IPS-NIHi11 (cell line): ENCODE measurements at regions not wholly inside any gene's neighbourhood (a gene's known extent, or its start where the extent isn't known, plus 50 kb on each side); places are given as distances from the start of the nearest gene placed in this dataset.

Source experiments
- DNase-seq: peaks from one replicate; pipeline ENCODE4 v3.0.0; 2012; ENCODE audit warnings: mixed read lengths, low spot score

DNA sequence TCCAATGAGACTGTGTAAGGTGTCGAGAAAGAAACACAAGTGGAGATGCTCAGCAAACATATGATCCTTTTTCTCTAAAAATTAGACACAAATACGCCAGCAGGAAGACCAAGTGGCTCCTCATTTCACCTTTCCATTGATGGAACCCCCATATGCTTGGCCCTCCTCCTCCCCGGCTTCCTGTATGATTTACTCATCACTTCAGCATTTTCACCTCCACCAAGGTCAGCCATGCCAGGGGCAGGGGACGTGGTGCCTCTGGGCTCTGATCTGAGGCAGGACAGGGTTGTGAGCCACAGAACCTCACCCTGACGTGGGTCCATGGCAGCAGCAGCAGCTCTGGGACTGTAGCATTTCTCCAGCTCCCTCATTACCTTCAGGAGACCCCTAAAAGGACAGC lies 116.8 kb upstream of the PFKP start:
- DNase-seq = no peak

DNA sequence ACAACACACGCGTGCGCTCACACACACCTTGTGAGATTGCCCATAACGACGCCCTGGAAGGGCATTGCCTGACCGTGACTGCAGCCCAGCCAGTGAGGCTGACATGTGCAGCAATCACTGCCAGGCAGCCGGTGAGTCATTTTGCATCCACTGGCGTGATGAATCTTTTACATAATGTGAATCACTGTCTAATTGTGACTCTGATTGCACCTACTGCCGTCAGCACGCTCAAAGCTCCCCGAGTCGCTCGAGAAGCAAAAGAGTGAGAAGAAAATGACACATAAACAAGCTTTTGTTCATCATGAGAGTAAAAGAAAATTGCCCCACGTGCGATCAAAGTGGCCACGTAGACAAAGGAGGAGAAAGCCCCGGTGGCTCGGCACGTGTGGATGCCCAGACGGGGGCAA lies 117.4 kb upstream of the PFKP start:
- no peak for DNase-seq

DNA sequence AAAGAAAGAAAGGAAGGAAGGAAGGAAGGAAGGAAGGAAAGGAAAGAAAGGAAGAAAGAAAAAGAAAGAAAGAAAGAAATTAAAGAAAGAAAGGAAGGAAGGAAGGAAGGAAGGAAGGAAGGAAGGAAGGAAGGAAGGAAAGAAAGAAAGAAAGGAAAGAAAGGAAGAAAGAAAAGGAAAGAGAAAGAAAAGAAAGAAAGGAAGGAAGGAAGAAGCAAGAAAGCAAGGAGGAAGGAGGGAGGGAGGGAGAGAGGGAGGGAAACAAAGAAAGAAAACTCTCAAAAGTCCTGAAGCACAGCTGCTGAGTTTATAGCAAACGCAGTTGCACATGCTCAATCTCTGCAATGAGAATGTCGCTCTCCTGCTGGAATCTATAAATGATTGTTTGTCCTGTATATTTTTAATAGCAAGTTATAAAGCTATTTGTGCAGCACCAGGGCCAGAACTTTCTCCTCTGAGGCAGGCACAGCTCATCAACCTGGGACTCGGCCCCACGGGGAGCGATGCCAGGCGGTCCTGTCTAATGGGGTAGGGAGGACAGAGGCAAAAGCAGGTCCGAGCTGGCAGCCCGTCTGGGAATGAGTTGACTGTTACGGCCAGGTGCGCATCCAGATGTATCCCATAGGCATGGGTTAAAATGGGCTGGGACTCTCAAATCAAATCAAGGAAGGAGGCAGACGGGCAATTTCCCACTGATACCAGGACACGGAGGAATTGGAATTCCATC lies 118.0 kb upstream of the PFKP start:
- DNase-seq = no peak

DNA sequence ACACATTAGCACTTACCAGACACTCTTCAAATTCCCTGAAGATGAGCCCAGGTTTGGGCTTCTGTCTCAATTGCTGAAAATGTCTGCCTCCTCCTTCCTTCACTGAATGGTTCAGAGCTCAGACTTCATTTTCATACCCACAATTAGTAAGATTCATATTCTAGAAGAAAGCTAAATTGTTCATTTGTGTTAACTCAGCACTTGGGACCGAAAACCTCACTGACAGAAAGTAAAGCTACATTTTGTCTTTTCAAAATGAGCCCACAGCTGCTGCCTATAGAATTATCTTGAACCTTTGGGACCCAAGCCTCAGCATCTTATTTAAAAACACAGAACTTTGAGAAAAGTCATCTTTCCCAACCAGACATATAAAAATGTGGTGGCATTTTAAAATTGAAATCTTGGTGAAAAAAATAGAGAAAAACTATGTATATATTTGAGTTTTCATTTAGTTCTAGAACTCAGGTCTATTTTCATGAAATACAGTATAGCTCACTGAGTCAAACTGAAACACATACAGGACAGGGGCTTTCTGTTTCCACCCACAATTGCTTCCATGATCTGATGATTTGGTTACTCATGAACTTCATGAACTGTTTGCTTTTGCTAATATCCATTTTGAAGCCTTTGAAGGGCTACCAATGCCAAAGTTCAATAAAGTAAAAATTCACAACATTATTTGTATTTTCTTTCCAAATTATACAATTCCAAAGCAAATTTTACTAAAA lies 119.1 kb upstream of the PFKP start:
- no peak for DNase-seq

DNA sequence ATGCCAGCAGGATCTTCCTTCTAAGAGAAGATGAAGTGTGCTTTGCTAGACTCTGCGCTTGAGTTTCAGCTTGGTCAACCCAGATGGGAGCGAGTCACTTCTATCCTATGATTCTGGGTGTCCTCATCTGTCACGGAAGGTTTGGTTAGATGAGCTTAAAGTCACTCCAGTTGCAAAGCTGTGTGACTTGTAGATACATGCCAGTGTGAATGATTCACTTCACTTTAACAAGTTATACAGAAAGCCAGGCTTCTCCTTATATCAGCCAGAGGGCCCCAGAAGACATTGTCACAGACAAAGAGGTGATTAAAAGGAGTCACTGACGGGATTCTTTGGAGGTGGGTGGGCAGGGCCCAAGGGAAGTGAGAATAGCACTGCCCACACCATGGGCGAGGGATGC lies 122.6 kb upstream of the PFKP start:
- no peak for DNase-seq

DNA sequence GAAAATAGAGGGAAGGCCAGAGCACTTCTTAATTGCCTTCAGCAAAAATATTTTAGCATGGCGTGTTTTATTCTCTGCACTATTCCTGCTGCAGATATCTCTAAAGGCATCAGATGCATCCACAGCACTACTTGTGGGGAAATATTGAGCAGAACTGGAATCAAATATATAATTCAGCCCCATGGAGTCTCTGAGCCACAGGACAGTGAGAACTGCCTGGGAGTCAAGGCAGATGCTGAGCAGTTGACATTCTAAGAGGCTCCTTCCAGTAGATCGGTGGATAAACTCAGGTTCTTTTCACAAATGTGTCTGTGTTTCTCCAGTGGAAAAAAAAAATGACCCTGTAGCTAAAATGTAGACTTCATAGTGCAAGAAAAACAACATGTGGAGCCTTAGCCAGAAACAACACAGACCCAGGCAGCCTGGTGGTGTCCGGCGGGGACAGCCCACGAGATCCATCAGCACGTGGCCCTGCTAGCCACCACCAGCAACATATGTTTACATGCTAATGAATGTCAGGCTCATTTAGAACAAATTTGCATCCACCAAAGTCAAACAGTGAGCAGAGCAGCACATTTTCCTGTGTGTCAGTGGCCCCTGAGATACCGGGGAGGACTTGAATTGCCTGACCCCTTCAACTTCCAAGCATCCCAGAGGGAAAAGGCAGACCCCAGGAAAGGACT lies 123.3 kb upstream of the PFKP start:
- DNase-seq = no peak

DNA sequence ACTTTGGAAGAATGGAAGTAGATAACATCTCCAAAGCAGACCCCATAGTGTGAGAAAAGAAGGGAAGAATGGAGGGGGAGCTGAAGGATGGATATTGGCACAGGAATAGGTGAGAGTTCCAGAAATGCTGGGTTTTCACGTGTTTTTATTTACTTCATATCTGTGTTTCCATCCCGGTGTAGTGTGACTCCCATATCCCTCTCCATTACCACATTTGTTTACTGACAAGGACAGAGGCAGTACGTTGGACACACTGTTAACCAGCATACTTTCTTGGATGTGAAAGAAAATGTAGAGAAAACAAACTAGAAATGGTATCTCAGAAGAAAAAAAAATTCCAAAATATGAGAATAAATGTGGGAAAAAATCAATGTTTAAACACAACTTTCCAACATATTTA lies 124.4 kb upstream of the PFKP start:
- no peak for DNase-seq

DNA sequence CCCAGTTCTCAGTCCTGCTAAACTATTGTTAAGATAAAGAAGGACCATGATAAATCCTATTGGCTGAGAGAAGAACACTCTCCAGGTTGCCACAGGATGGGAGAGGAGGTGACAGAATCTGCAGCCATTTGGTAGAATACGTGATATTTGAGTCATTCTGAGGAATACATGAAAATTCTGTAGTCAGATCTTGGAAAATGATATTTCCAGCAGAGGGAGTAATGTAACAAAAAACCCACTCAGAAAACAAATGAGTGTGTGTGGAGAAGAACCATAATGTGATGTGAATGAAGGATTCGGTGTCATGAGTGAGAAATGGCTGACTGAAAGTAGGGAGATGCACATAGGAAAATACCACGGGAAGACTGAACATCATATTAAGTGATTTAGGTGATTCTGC lies 128.5 kb upstream of the PFKP start:
- DNase-seq = no peak

DNA sequence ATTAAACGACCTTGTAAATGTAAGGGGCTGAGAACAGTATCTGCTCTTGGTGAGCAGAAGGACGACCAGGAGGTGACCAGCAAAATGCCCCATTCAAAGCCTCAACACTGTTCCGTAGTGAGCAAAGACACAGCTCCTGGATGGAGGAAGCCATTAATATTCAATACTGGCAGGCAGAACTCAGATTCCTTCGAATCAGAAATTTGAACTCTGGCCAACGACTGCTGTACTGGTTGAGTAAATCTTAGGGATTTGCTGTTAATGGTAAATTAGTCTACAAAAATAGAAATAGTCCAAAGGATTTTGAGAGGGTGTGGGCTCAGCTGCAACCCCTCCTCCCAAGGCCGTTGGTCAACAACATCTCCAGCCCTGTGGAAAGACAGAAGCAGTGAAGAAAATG lies 130.5 kb upstream of the PFKP start:
- no peak for DNase-seq

DNA sequence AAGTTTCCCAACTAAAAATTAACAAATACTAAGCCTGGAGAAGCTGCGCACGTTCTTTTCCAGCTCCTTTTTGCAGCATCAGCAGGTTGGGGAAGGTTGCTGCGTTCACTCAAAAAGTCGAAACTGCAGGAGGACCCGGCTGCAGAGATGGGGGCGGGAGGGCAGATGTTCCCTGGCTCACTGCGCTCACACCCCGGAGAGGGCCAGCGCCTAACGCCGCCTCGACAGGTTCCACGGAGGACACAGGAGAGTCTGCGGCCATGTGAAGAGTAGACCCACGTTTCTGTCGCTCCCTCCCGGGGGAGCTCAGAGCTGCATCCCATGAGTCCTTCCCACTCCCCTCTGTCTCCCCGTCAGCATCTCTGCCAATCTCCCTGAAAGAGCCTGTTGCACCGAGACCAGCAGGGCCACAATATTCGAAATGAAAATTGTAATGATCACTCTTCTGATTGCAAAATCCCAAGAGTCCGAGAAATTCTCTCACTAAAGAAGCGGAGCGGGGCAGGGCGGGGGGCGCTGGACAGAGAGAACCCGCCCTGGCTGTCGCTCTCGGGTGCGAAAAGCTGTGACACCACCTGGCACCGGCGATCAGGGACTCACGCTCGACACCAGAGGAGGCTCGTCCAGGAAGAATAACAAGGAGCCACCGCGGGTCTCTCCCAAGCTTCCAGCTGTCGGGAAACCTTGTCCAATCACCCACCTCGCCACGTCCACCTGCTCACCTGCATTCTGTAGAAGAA lies 131.5 kb upstream of the PFKP start:
- DNase-seq = no peak

DNA sequence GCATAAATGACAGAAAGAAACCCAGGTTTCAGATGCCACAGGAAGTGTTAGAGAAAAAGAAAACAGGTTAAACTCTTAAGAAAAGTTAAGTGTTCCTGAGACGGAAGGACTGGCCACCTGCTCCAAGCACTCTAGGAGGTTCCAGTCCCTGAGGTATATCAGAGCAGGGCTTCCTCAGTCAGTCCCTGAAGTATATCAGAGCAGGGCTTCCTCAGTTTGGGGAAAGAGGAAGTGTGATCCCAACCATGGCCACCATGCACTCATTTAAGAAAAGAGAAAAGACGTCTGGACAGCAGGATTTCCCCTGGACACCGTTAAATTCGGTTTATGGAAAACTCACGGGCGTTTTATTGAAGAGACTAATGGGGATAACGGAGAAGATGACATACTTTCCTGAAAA lies 133.4 kb upstream of the PFKP start:
- no peak for DNase-seq

DNA sequence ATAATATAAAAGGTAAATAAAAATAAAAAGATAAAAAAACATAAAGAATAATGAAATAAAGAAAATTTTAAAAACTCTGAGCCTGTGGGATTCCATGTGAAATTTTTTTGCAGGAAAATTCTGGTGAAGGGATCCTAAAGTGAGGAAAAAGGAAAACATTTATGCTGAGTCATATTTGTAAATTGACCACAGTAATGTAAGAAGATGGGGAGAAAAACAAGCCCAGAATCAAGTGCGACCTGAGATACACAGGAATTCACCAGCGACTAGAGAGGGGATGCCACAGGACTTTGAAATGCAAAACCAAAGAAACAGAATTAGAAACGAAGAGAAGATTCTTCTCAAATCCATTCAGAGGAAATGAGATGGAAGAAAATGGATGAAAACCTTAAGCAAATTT lies 133.8 kb upstream of the PFKP start:
- DNase-seq = no peak

DNA sequence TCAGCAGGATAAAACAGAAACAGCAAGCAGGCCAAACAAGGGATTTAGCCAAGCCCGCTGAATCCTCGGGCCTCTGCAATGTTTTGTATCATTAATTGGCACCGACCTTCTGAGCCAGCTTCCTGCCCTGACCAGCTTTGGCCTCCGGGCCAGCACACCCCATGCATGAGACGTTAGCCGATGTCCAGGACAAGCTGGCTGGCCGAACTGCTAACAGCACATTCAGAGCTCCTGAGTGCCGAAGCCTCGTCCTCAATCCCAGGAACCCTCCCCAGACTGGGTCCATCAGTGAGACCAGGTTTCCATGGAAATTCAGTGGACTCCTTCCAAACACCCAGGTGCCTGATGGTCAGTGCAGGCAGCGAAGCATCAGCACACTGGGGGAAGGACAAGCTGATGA lies 134.3 kb upstream of the PFKP start:
- no peak for DNase-seq

DNA sequence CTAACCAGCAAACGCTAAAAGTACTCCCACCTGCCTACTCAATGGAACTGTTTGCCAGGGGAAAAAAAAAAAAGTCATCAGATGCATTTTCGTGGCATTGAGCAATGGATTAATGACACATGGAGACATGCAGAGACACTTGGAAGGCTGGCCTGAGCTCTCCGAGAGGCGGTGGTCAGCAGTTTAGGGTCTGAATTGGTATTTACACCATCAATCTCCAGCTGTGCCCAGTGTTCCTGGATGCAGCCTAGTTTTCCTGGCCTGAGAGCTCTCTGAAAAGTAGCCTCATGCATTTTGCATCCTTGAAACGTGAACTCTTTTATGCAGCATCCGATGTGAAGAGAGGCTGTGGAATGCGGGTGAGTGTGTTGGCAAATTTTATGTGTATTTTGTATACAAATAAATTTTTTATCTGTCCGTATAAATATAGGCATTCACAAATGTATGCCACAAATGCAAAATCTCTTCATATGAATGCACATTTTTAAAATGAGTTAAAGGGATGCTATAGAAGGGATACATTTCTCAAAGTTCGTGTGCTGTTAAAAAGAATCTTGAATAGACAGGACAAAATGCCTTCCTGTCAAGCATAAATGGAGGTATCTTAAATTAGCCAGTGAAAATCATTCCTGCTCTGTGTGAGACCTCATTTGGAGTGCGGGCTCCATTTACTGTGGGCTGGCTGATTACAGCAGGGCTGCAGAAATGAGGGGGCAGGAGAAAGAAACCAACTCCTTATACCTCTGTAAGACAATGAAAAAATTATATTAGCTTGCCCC lies 137.7 kb upstream of the PFKP start:
- peak; percentile 35 for DNase-seq

DNA sequence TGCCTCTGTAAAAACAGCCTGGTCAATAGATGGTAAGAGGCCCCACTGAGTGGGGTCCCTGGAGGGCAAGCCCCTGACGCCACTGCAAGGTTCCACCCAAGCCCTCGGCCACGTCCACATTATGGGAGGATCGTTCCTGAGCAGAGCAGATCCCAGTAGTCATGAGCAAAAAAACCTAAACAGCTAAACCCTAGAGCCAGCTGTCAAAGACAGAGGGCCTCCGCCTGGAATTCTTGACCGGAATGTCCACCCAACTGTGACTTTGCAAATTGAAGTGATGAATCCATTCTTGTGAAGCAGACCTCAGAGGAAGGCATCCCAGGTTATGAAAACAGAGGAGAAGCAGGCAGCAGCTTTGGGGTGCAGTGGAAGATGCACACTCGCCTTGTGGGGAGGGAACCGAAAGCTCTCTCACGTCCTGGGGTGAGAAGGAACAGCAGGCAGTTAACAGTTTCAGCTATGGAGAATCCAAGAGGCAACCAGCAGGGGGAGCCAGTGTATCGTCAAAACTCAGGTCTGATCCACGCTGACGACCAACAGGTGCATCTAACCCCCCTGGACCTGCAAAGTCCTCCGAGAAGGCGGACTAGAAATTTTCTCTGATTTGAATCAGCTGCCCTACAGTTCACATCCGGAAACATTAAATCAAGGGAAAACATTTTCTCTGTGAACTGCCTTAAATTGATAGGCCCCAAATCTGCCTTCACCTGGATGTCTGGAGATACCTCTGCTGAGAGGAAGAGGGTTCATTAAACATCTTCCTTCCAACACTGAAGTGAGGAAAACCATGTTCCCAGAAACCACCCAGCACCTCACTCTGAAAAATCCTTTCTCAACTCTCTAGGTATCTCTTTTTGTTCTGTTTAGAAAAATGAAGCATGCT lies 139.1 kb upstream of the PFKP start:
- DNase-seq = peak; percentile 89

DNA sequence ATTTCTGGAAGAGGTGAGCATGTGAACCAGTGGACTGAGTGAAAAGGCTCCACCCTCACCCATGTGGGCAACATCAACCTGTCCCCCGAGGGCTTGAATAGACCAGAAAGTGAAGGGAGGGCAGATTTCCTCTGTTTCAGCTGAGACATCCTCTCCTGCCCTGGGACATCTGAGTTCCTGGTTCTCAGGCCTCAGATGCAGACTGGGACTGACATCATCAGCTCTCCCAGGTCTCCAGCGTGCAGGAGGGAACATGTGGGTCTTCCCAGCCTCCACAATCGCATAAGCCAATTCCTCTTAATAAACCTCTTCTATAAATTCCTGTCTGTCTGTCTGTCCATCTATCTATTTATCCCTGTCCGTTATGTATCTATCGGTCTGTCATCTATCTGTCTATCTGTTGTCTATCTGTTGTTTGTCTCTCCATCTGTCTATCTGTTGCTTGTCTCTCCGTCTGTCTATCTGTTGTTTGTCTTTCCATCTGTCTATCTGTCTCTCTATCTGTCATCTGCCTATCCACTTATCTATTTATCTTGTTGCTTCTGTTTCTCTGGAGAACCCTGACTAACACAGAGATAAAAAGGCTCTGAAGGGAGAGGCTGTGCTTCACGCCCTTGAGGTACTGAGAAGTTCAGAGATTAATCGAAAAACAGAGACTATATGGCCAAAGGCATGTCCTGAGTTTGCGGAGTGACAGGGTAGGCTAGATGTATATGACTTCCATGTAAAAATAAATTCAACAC lies 140.3 kb upstream of the PFKP start:
- DNase-seq = no peak

DNA sequence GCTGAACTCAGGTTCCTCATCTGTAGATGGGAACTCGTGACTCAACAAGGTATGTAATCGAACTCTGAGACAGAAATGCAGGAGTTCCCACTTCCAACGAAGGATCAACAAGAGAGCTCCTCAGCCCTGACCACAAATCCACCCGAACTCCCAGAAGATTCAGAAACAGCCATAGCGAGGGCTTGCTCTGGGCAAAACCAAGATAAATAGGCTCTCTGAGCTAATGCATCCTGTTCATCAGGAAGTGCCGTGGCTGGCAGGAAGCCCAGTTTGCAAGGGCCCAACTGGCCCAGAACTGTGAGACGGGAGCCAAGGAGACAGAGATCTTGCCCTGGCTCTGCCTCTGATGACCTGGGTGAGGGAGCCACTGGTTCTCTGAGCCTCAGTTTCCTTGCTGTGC lies 141.7 kb upstream of the PFKP start:
- DNase-seq = no peak

DNA sequence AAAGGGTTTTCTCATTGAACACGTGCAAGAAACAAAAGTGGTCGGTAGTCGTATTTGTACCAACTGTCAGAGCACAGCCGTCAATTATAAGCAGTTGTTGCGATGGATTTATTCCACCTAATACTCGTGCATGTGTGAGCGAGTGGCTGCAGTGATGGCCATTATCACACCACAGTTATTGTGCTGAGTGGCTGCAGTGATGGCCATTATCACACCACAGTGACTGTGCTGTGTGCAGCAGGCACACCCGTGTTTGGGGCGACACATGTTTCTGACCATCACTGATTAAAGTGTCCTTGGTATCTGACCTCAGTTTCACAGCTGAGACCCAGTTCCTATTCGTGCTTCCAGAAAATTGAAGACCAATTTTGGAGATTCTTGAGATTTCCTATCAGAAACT lies 142.9 kb upstream of the PFKP start:
- DNase-seq = no peak

DNA sequence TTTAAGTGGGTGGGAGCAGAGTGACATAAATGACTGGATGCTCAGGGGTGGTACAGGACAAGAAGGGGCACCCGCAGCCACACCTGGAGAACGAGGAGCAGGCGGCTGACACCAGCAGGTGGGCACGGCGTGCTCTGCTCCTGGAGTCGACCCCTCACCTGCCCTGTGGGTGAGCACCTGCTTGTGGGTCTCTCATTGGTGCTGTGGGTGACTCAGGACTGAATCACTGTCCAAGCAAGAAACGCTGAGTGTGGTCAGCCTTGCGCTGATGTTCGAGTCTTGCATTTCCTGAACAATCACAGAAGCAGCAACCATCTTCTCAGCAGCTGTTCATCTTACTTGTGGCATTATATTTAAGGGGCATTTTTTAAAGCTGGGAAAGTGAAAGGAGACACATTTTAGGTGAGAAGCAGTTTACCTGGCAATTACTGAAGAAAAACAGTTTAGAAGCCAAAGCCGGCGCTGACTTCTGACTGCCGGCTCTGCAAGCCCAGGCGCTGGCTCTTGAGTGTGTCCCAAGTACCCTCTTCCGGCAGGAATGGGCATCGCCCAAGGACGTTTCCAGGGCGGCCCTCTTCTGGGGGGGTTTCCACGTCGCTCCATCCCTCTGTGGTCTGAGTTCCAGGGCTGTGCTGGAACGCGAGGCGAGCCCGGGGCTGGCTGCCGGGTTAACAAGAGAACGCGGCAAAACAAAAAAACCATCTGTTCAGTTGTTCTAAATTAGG lies 145.2 kb upstream of the PFKP start:
- DNase-seq = no peak
